ENCODE measurements at regions not wholly inside any gene's neighbourhood (a gene's known extent, or its start where the extent isn't known, plus 50 kb on each side); places are given as distances from the start of the nearest gene placed in this dataset.

DNA sequence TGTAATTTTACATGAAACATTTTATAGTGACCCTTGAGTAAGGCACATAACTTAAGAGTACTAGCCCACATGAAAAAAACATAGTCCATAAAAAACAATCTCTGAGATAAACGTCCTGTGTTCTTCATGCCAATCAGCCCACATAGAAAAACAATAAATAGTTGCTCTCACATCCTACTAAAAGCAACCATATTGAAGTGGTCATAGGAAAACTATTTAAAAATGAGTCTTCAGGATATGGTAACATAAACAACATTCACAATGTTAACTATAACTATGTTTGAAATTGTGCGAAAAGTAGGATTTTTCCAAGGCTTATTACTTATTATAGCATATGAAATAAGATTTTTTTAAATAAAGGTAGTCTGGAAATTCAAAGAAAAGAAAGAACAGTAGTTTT is 77.1 kb upstream of the EPHA5 start:
- no peak for DNase-seq (ENCODE audit: low spot score)

DNA sequence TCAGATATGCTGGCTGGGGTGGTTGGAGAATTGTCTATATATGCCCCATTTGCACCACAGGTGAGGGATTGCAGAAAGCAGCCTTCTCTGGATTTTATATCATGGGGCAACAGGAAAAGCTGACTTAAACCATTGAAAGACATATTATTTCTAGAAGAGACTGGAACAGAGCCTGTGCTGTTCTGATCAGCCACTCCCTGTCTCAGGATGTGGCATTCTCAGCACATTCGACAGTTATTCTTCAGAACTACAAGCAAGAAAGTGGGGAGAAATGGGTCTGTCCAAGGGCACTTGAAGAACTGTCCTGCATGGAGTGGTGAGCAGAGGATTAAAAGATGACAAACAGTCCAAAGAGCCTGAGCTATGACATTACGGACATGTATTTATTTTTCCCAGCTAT is 67.8 kb upstream of the EPHA5 start:
- no peak for DNase-seq (ENCODE audit: low spot score)

DNA sequence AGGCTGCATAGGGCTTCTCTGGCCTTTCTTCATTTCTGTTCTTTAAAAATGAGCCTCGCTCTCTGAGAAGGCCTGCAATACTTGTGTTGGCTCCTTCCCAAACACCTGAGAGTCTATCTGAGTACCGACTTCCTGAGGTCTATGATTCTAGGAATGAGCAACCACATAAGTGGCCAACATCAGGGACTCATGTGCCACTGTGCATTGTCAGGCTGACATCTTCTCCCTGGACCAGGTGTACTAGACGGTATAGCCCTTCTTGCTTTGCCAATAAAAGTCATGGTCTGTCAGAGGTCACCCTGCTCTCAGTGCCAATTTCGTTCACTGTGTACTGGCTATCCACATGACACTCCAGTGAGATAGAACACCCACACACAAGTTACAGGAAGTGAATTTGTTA is 67.4 kb upstream of the EPHA5 start:
- no peak for DNase-seq (ENCODE audit: low spot score)

DNA sequence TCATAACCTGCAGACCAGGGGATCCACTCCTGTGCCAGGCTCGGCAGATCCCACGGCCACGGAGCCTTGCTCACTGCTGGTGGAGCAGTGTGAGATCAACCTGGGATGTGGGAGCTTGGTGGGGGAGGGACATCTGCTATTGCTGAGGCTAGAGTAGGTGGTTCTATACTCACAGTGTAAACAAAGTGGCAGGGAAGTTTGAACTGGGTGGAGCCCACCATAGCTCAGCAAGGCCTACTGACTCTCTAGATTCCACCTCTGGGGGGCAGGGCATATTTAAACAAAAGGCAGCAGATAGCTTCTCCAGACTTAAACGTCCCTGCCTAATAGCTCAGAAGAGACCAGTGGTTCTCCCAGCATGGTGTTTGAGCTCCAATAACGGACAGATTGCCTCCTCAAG is 54.7 kb upstream of the EPHA5 start:
- no peak for DNase-seq (ENCODE audit: low spot score)
